ENCODE measurements at regions not wholly inside any gene's neighbourhood (a gene's known extent, or its start where the extent isn't known, plus 50 kb on each side); places are given as distances from the start of the nearest gene placed in this dataset.
"Not testable (repeated sequence)": the region's sequence is repeated elsewhere in the genome, so short reads cannot be mapped to it uniquely, and the experiment has no call there.

DNA sequence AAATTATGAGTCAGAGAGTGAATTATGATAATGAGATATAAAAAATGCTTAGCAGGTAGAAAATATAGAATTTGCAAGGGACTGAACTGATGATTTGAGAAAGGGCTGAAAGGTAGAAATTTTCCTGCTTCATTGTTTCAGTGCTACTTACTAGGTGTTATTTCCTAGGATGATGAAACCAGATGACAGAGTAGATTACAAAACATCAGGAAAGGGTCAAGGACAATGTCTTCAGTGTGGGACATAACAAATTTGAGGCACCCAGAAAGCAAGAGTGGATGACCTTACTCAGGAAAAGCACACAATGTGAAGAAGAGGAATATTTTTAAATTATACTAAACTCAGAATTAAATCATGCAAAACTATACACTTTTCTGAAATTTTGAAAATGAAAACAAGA lies 102.1 kb downstream of the SHCBP1 start:
- no peak for DNase-seq (ENCODE audit: low spot score)
- intact Hi-C loops (cut with DNase I) = no loop called here

DNA sequence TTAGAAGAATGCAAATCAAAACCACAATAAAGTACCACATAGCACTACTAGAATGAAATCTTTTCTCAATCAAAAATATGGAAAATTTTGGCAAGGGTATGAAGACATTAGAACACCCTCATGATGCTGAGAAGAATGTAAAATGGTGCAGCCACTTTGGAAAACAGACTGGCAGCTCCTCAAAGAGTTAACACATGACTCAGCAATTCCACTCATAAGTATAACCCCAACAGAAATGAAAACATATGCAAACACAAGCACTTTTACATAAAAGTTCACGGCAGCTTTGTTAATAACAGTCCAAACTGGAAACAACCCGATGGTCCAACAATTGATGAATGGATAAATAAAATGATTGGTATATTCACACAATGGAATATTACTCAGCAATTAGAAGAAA lies 124.5 kb downstream of the SHCBP1 start:
- DNase-seq (ENCODE audit: low spot score) = no peak
- intact Hi-C loops (cut with DNase I) = no loop called here

- DNase-seq (ENCODE audit: low spot score) = no peak
- intact Hi-C loops (cut with DNase I) = no loop called here
Measured at GRCh38 chr16:46482895-46483294, 138.3 kb downstream of the SHCBP1 start.

DNA sequence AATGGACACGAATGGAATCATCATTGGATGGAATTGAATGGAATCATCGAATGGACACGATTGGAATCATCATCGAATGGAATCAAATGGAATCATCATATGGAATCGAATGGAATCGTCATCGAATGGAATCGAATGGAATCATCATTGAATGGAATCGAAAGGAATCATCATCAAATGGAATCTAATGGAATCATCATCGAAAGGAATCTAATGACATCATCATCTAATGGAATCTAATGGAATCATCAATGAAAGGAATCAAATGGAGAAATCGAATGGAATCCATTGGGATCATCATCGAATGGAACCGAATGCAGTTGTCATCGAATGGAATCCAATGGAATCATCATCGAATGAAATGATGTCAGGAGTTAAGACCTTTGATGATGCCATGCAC lies 154.9 kb downstream of the SHCBP1 start:
- no peak for DNase-seq (ENCODE audit: low spot score)
- intact Hi-C loops (cut with DNase I) = no loop called here

GRCh38 chr16:46454801-46455200 lies 166.4 kb downstream of the SHCBP1 start:
- DNase-seq (ENCODE audit: low spot score); intact Hi-C loops (cut with DNase I): not testable (repeated sequence)

DNA sequence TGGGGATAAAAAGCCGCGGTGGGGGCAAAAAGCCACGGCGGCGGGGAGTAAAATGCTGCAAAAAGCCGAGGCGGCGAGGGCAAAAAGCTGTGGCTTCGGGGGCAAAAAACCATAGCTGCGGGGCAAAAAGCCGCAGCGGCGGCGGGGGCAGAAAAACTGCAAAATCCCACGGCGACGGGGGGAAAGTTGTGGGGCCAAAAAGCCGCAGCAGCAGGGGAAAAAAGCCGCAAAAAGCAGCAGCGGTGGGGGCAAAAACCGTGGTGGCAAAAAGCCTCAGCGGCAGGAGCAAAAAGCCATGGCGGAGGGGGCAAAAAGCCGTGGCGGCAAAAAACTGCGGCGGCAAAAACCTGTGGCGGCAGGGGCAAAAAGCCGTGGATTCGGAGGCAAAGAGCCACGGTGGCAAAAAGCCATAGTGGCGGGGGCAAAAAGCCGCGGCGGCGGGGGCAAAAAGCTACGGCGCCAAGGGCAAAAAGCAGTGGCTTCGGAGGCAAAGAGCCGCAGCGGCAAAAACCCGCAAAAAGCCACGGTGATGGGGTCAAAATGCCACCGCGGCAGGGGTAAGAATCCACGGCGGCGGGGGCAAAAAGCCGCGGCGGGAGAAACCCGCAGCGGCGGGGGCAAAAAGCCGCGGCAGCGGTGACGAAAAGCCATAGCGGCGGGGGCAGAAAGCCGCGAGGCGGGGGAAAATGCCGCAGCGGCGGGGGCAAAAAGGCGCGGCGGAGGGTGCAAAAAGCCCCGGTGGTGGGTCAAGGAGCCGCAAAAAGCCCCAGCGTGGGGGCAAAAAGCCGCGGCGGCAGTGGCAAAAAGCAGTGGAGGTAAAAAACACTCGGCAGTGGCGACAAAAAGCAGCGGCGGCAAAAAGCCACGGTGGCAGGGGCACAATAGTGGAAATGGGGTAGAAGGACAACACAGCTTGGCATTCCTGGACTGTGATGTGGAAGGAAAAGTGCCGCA lies 192.8 kb downstream of the SHCBP1 start:
- DNase-seq (ENCODE audit: low spot score) = no peak
- intact Hi-C loops (cut with DNase I) = no loop called here

- intact Hi-C loops (cut with DNase I) = no loop called here
- DNase-seq (ENCODE audit: low spot score) = no peak
Measured at GRCh38 chr16:46427340-46428107, 193.7 kb downstream of the SHCBP1 start.

DNA sequence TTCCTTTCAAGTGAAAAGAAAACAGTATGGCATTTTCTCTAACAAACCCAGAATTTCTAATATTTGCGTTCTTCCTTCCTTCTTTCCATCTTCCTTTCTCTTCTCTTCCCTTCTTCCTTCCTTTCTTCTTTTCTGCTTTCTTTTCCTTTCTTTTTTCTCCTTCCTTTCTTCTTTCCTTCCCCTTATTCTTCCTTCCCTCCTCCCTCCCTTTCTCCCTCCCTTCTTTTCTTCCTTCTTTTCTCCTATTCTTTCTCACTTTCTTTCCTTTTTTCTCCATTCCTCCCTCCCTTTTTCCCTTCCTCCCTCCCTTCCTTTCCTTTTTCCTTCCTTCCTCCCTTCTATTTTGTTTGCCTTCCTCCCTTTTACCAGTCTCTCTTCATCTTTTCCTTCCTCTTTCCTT lies 194.8 kb downstream of the SHCBP1 start:
- DNase-seq (ENCODE audit: low spot score) = no peak

DNA sequence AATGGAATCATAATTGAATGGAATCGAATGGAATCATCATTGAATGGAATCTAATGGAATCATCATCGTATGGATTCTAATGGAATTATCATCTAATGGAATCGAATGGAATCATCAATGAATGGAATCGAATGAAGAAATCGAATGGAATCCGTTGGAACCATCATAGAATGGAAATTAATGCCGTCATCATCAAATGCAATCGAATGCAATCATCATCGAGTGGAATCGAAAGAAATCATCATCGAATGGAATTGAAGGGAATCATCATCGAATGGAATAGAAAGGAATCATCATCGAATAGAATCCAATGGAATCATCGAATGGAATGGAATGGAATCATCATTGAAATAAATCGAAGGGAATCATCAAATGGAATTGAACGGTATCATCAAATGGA lies 217.2 kb downstream of the SHCBP1 start:
- intact Hi-C loops (cut with DNase I) = no loop called here

More for the DNA sequence above, 194.8 kb downstream of the SHCBP1 start:
- intact Hi-C loops (cut with DNase I) = no loop called here

GRCh38 chr16:46398559-46398958 lies 222.6 kb downstream of the SHCBP1 start:
- peak; percentile 80 for DNase-seq (ENCODE audit: low spot score)
- intact Hi-C loops (cut with DNase I) = not testable (repeated sequence)

More for the DNA sequence above, 217.2 kb downstream of the SHCBP1 start:
- DNase-seq (ENCODE audit: low spot score) = no peak

DNA sequence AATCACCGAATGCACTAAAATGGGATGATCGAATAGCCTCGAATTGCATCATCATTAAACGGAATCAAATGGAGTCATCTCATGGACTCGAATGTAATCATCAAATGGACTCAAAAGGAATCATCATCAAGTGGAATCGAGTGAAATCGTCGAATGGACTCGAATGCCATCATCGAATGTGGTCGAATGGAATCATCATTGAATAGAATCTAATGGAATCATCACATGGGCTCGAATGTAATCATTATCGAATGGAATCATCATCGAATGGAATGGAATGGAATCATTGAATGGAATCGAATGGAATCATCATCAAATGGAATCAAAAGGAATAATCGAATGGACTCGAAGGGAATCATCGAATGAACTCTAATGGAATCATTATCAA lies 224.3 kb downstream of the SHCBP1 start:
- DNase-seq (ENCODE audit: low spot score); intact Hi-C loops (cut with DNase I): not testable (repeated sequence)

GRCh38 chr16:46396131-46396882 lies 224.9 kb downstream of the SHCBP1 start:
- intact Hi-C loops (cut with DNase I); DNase-seq (ENCODE audit: low spot score): not testable (repeated sequence)

- intact Hi-C loops (cut with DNase I); DNase-seq (ENCODE audit: low spot score): not testable (repeated sequence)
Measured at GRCh38 chr16:46395391-46395921, 225.7 kb downstream of the SHCBP1 start.

- DNase-seq (ENCODE audit: low spot score); intact Hi-C loops (cut with DNase I): not testable (repeated sequence)
Measured at GRCh38 chr16:46394963-46395362, 226.2 kb downstream of the SHCBP1 start.

GRCh38 chr16:46394149-46394548 lies 227.0 kb downstream of the SHCBP1 start:
- intact Hi-C loops (cut with DNase I); DNase-seq (ENCODE audit: low spot score): not testable (repeated sequence)

DNA sequence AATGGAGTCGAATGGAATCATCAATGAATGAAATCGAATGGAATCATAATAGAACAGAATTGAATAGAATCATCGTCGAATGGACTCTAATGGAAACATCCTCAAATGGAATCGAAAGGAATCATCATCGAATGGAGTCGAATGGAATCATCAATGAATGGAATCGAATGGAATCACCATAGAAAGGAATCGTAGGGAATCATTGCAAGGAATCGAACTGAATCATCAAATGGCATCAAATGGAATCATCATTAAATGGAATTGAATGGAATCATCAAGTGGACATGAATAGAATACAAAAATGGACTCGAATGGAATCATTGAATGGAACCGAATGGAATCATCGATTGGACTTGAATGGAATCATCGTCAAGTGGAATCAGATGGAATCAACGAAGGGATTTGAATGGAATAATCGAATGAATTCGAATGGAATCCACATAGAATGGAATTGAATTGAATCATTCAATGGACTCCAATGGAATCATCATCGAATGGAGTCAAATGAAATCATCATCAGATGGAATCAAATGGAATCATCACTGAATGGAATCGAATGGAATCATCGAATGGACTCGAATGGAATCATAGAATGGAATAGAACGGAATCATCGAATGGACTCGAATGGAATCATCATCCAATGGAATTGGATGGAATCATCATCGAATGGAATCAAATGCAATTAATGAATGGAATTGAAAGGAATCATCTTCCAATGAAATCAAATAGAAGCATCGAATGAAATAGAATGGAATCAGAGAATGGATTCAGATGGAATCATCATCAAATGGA lies 228.1 kb downstream of the SHCBP1 start:
- intact Hi-C loops (cut with DNase I); DNase-seq (ENCODE audit: low spot score): not testable (repeated sequence)

- intact Hi-C loops (cut with DNase I) = not testable (repeated sequence)
- DNase-seq (ENCODE audit: low spot score) = peak; percentile 79
Measured at GRCh38 chr16:46390660-46391462, 230.3 kb downstream of the SHCBP1 start.

- DNase-seq (ENCODE audit: low spot score) = peak; percentile 92
- intact Hi-C loops (cut with DNase I) = not testable (repeated sequence)
Measured at GRCh38 chr16:46389561-46390041, 231.6 kb downstream of the SHCBP1 start.
